ENCODE measurements at regions not wholly inside any gene's neighbourhood (a gene's known extent, or its start where the extent isn't known, plus 50 kb on each side); places are given as distances from the start of the nearest gene placed in this dataset.

- intact Hi-C loops (cut with DNase I) = no loop called here
- DNase-seq (ENCODE audit: low spot score) = no peak
- no peak for ATAC-seq
Observed at GRCh38 chr15:86006546-86006945, 73.1 kb upstream of the AGBL1 start.

GRCh38 chr15:86009727-86010126 is 69.9 kb upstream of the AGBL1 start:
- no peak for ATAC-seq
- intact Hi-C loops (cut with DNase I) = no loop called here
- no peak for DNase-seq (ENCODE audit: low spot score)

- intact Hi-C loops (cut with DNase I) = no loop called here
- ATAC-seq = no peak
- no peak for DNase-seq (ENCODE audit: low spot score)
Observed at GRCh38 chr15:86010398-86010797, 69.3 kb upstream of the AGBL1 start.

- intact Hi-C loops (cut with DNase I) = no loop called here
- no peak for ATAC-seq
- DNase-seq (ENCODE audit: low spot score) = no peak
Observed at GRCh38 chr15:86010891-86011290, 68.8 kb upstream of the AGBL1 start.

- intact Hi-C loops (cut with DNase I) = no loop called here
- no peak for DNase-seq (ENCODE audit: low spot score)
- ATAC-seq = no peak
Observed at GRCh38 chr15:86014016-86014415, 65.7 kb upstream of the AGBL1 start.

- DNase-seq (ENCODE audit: low spot score) (no peak), ATAC-seq (no peak)
- intact Hi-C loops (cut with DNase I) = no loop called here
Observed at GRCh38 chr15:86016750-86017149, 62.9 kb upstream of the AGBL1 start.

- no peak for ATAC-seq
Observed at GRCh38 chr15:86018679-86019078, 61.0 kb upstream of the AGBL1 start.

GRCh38 chr15:86021281-86022264 is 58.1 kb upstream of the AGBL1 start:
- ATAC-seq (no peak), DNase-seq (ENCODE audit: low spot score) (no peak)
- intact Hi-C loops (cut with DNase I) = no loop called here

More at GRCh38 chr15:86018679-86019078, 61.0 kb upstream of the AGBL1 start:
- intact Hi-C loops (cut with DNase I) = no loop called here
- no peak for DNase-seq (ENCODE audit: low spot score)

GRCh38 chr15:86028961-86029360 is 50.7 kb upstream of the AGBL1 start:
- DNase-seq (ENCODE audit: low spot score) (no peak), ATAC-seq (no peak)
- intact Hi-C loops (cut with DNase I) = no loop called here
